ENCODE measurements at regions not wholly inside any gene's neighbourhood (a gene's known extent, or its start where the extent isn't known, plus 50 kb on each side); places are given as distances from the start of the nearest gene placed in this dataset.
"Not testable (repeated sequence)": the region's sequence is repeated elsewhere in the genome, so short reads cannot be mapped to it uniquely, and the experiment has no call there.

GRCh38 chr2:133867166-133867565 is 298.9 kb upstream of the NCKAP5 start:
- no peak for TF ChIP-seq CTCF (IDR thresholded peaks at IDR 0.05; ENCODE audit: insufficient read depth, low read length, poor library complexity, severe bottlenecking)
- Histone ChIP-seq H3K27me3 (replicated peaks; ENCODE audit: control insufficient read depth, insufficient read depth, low read length) (no peaks in the 10 kb centered on the region; the same call in 1 of the 2 replicates), H3K4me3 (replicated peaks; ENCODE audit: low read depth, low read length) (no peak overlapping the region), H3K36me3 (ENCODE audit: control insufficient read depth, insufficient read depth, low read length) (no peaks in the 10 kb centered on the region)
- no peak for DNase-seq (ENCODE audit: extremely low read depth, insufficient read length)

GRCh38 chr2:133871545-133872209 is 303.4 kb upstream of the NCKAP5 start:
- DNase-seq (ENCODE audit: extremely low read depth, insufficient read length), result no peak
- TF ChIP-seq CTCF (IDR thresholded peaks at IDR 0.05; ENCODE audit: insufficient read depth, low read length, poor library complexity, severe bottlenecking), result no peak
- H3K27me3 ChIP-seq (replicated peaks; ENCODE audit: control insufficient read depth, insufficient read depth, low read length), result no peaks in the 10 kb centered on the region

GRCh38 chr2:133878326-133878725 is 310.1 kb upstream of the NCKAP5 start:
- no peak for DNase-seq (ENCODE audit: extremely low read depth, insufficient read length)
- no peak for TF ChIP-seq CTCF (IDR thresholded peaks at IDR 0.05; ENCODE audit: insufficient read depth, low read length, poor library complexity, severe bottlenecking)
- Histone ChIP-seq H3K36me3 (ENCODE audit: control insufficient read depth, insufficient read depth, low read length) (no peaks in the 10 kb centered on the region), H3K4me3 (replicated peaks; ENCODE audit: low read depth, low read length) (no peak overlapping the region), H3K27me3 (replicated peaks; ENCODE audit: control insufficient read depth, insufficient read depth, low read length) (no peaks in the 10 kb centered on the region)

More at GRCh38 chr2:133871545-133872209, 303.4 kb upstream of the NCKAP5 start:
- Histone ChIP-seq H3K36me3 (ENCODE audit: control insufficient read depth, insufficient read depth, low read length) (no peaks in the 10 kb centered on the region), H3K4me3 (replicated peaks; ENCODE audit: low read depth, low read length) (no peak overlapping the region)

- Histone ChIP-seq H3K36me3 (ENCODE audit: control insufficient read depth, insufficient read depth, low read length) (no peaks in the 10 kb centered on the region), H3K27me3 (replicated peaks; ENCODE audit: control insufficient read depth, insufficient read depth, low read length) (peaks cover 1% of the 10 kb centered on the region; the same call in 1 of the 2 replicates)
- TF ChIP-seq CTCF (IDR thresholded peaks at IDR 0.05; ENCODE audit: insufficient read depth, low read length, poor library complexity, severe bottlenecking), result no peak
Measured at GRCh38 chr2:133879703-133880102, 311.4 kb upstream of the NCKAP5 start.

GRCh38 chr2:133882159-133882558 is 313.9 kb upstream of the NCKAP5 start:
- H3K36me3 ChIP-seq (ENCODE audit: control insufficient read depth, insufficient read depth, low read length); DNase-seq (ENCODE audit: extremely low read depth, insufficient read length); H3K4me3 ChIP-seq (replicated peaks; ENCODE audit: low read depth, low read length); H3K27me3 ChIP-seq (replicated peaks; ENCODE audit: control insufficient read depth, insufficient read depth, low read length): not testable (repeated sequence)

More at GRCh38 chr2:133879703-133880102, 311.4 kb upstream of the NCKAP5 start:
- no peak for DNase-seq (ENCODE audit: extremely low read depth, insufficient read length)
- no peak overlapping the region for H3K4me3 ChIP-seq (replicated peaks; ENCODE audit: low read depth, low read length)

- H3K4me3 ChIP-seq (replicated peaks; ENCODE audit: low read depth, low read length), result no peak overlapping the region
- DNase-seq (ENCODE audit: extremely low read depth, insufficient read length), result peak; percentile 9
- H3K27me3 ChIP-seq (replicated peaks; ENCODE audit: control insufficient read depth, insufficient read depth, low read length), result peaks cover 1% of the 10 kb centered on the region; the same call in 1 of the 2 replicates
- H3K36me3 ChIP-seq (ENCODE audit: control insufficient read depth, insufficient read depth, low read length), result no peaks in the 10 kb centered on the region
- TF ChIP-seq CTCF (IDR thresholded peaks at IDR 0.05; ENCODE audit: insufficient read depth, low read length, poor library complexity, severe bottlenecking), result peak; percentile 30
Measured at GRCh38 chr2:133884739-133885381, 316.6 kb upstream of the NCKAP5 start.
